BJ (cell line): ENCODE measurements at regions not wholly inside any gene's neighbourhood (a gene's known extent, or its start where the extent isn't known, plus 50 kb on each side); places are given as distances from the start of the nearest gene placed in this dataset.

ENCODE experiments used
- CTCF ChIA-PET: fragments of 350-600 bp; formaldehyde crosslinking; extraction: SDS; loops from one replicate; lab custom pipeline; 2021; ENCODE audit warnings: antibody characterized with exemption, inconsistent platforms; lab: Yijun Ruan, JAX
- POLR2A ChIA-PET: fragments of 300-600 bp; sonication (Branson Sonifier 250); formaldehyde crosslinking; extraction: SDS; loops from one replicate; lab custom pipeline; 2021; ENCODE audit warnings: antibody characterized with exemption; lab: Charles Lee
- DNase-seq: peaks from one replicate; pipeline ENCODE4 v3.0.0-alpha.2; 2011; ENCODE audit warnings: low read depth
- H3K27me3 ChIP-seq: 2 replicates; pipeline ENCODE4 v1.6.0; 2011; ENCODE audit warnings: low read length; ENCODE audit not compliant: control insufficient read depth, insufficient read depth
- H3K36me3 ChIP-seq: 2 replicates; pipeline ENCODE4 v1.5.1; 2011; ENCODE audit warnings: low read length; ENCODE audit not compliant: control insufficient read depth, insufficient read depth
- H3K4me3 ChIP-seq: 2 replicates; pipeline ENCODE4 v1.5.1; 2011; ENCODE audit warnings: low read depth, mild to moderate bottlenecking, control low read depth, low read length
- CTCF ChIP-seq: IDR thresholded peaks from 2 replicates; pipeline ENCODE4 v1.5.1; 2011; ENCODE audit warnings: low read depth, mild to moderate bottlenecking, control low read depth, inconsistent platforms, low read length, moderate library complexity; ENCODE audit not compliant: insufficient read depth

- Histone ChIP-seq H3K27me3 (no peaks in the 10 kb centered on the region), H3K4me3 (no peak overlapping the region), H3K36me3 (no peaks in the 10 kb centered on the region)
- no peak for DNase-seq
- CTCF ChIA-PET = no interaction called here
- no peak for TF ChIP-seq CTCF
- POLR2A ChIA-PET = no interaction called here
Measured at GRCh38 chr6:91654357-91654756, 1067.5 kb upstream of the MAP3K7 start.

- Histone ChIP-seq H3K4me3 (no peak overlapping the region), H3K36me3 (no peaks in the 10 kb centered on the region), H3K27me3 (no peaks in the 10 kb centered on the region)
- CTCF ChIA-PET = no interaction called here
- POLR2A ChIA-PET = no interaction called here
- no peak for TF ChIP-seq CTCF
- DNase-seq = no peak
Measured at GRCh38 chr6:91653895-91654294, 1067.0 kb upstream of the MAP3K7 start.

GRCh38 chr6:91653076-91653723 is 1066.3 kb upstream of the MAP3K7 start:
- DNase-seq = no peak
- Histone ChIP-seq H3K27me3 (no peaks in the 10 kb centered on the region), H3K36me3 (no peaks in the 10 kb centered on the region), H3K4me3 (no peak overlapping the region)
- ChIA-PET CTCF (no interaction called here), POLR2A (no interaction called here)
- no peak for TF ChIP-seq CTCF

- ChIA-PET POLR2A (no interaction called here), CTCF (no interaction called here)
- Histone ChIP-seq H3K36me3 (no peaks in the 10 kb centered on the region), H3K27me3 (no peaks in the 10 kb centered on the region), H3K4me3 (no peak overlapping the region)
- DNase-seq = no peak
- no peak for TF ChIP-seq CTCF
Measured at GRCh38 chr6:91646649-91647048, 1059.8 kb upstream of the MAP3K7 start.

GRCh38 chr6:91645811-91646210 is 1058.9 kb upstream of the MAP3K7 start:
- ChIA-PET POLR2A (no interaction called here), CTCF (no interaction called here)
- Histone ChIP-seq H3K4me3 (no peak overlapping the region), H3K36me3 (no peaks in the 10 kb centered on the region), H3K27me3 (no peaks in the 10 kb centered on the region)
- DNase-seq = no peak
- no peak for TF ChIP-seq CTCF
